ENCODE measurements at regions not wholly inside any gene's neighbourhood (a gene's known extent, or its start where the extent isn't known, plus 50 kb on each side); places are given as distances from the start of the nearest gene placed in this dataset.

DNA sequence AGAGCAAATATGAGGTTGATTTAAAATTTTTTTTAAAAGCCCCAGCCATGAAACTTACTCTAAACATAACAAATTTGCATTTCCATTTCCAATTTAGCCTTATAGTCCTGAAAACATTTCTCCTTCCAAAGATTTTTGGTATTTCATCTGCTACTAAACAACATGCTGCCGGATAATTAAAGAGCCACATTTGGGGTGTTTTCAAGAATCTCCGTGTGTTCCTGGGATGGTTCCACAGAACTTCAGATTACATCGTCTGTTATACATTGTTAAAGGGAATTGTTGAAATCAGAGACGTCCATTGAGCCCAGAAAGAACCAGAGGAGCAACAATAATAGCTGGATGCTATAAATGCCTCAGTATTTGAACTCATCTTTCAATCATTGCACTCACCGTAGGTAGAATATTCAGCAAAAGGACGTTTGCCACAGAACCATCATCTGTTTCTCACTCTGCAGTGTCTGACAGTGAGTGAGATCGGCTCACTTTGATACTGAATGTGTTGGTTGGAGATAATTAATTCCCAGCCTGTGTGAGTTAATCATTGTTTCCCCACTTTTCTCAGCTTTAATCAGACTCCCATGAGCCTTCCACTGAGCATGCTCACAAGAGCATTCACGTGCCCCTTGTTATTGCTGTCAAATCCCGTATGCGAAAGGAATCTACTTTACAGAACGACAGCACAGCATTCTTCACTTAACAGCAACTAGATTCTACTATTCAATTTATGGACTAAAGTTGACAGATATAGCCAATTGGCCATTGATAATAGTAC is 128.4 kb upstream of the PALS2 start:
- H3K9ac ChIP-seq: no peak overlapping the region
- no peak overlapping the region for H2AFZ ChIP-seq (ENCODE audit: low read depth)
- TF ChIP-seq SMC3 (IDR thresholded peaks at IDR 0.05; ENCODE audit: low read depth, low read length): no peak
- TF ChIP-seq MXI1 (IDR thresholded peaks at IDR 0.05; ENCODE audit: low read depth, low read length): no peak
- TF ChIP-seq TCF12 (IDR thresholded peaks at IDR 0.05): no peak
- TF ChIP-seq, protein P1, sequence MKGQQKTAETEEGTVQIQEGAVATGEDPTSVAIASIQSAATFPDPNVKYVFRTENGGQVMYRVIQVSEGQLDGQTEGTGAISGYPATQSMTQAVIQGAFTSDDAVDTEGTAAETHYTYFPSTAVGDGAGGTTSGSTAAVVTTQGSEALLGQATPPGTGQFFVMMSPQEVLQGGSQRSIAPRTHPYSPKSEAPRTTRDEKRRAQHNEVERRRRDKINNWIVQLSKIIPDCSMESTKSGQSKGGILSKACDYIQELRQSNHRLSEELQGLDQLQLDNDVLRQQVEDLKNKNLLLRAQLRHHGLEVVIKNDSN (IDR thresholded peaks at IDR 0.05; ENCODE audit: borderline replicate concordance, low read depth): no peak
- TF ChIP-seq FOXM1 (IDR thresholded peaks at IDR 0.05; ENCODE audit: low read depth): no peak
- TF ChIP-seq GABPA (IDR thresholded peaks at IDR 0.05; ENCODE audit: low read depth): no peak
- no peak for TF ChIP-seq FOSL2 (IDR thresholded peaks at IDR 0.05; ENCODE audit: borderline replicate concordance, low read depth)
- TF ChIP-seq CHD2 (IDR thresholded peaks at IDR 0.05; ENCODE audit: low read length, partially characterized antibody): no peak
- no peak for TF ChIP-seq FOXJ3 (CRISPR knock-in tag; IDR thresholded peaks at IDR 0.05)
- no peak for TF ChIP-seq TAF1 (IDR thresholded peaks at IDR 0.05; ENCODE audit: borderline replicate concordance, low read depth, low read length)
- TF ChIP-seq RXRA (IDR thresholded peaks at IDR 0.05; ENCODE audit: borderline replicate concordance, low read depth): no peak
- no peaks in the 10 kb centered on the region; the same call in 1 of the 2 replicates for H3K9me3 ChIP-seq
- no peak overlapping the region for H3K4me3 ChIP-seq (ENCODE audit: low read depth in 2 of 2, low read length in 1 of 2)
- no peaks in the 10 kb centered on the region for H3K79me2 ChIP-seq (ENCODE audit: insufficient read depth)
- ChIA-PET CTCF (no interaction called here), POLR2A (no interaction called here)
- H3K27ac ChIP-seq (ENCODE audit: low read depth in 2 of 2, low read length in 1 of 2): no peak overlapping the region
- 61% methylated on average over 11 of the region's 11 CpGs for WGBS (ENCODE audit: low lambda C conversion rate)
- no peaks in the 10 kb centered on the region for H3K4me1 ChIP-seq (ENCODE audit: control insufficient read depth in 1 of 2, insufficient read depth in 2 of 2, low read depth in 1 of 2, low read length in 1 of 2)
- no peaks in the 10 kb centered on the region; the same call in 1 of the 2 replicates for H3K27me3 ChIP-seq (ENCODE audit: insufficient read depth)
- H3K4me2 ChIP-seq: no peak overlapping the region
- DNase-seq: no peak
- no peaks in the 10 kb centered on the region for H3K36me3 ChIP-seq (replicated peaks in 1 of 2; ENCODE audit: control insufficient read depth in 1 of 2, insufficient read depth in 2 of 2, low read length in 1 of 2)
- no peaks in the 10 kb centered on the region for H3F3A ChIP-seq (replicated peaks; ENCODE audit: insufficient read depth)
- H3K9me2 ChIP-seq: no peaks in the 10 kb centered on the region
- H4K20me1 ChIP-seq (ENCODE audit: insufficient read depth): no peaks in the 10 kb centered on the region

DNA sequence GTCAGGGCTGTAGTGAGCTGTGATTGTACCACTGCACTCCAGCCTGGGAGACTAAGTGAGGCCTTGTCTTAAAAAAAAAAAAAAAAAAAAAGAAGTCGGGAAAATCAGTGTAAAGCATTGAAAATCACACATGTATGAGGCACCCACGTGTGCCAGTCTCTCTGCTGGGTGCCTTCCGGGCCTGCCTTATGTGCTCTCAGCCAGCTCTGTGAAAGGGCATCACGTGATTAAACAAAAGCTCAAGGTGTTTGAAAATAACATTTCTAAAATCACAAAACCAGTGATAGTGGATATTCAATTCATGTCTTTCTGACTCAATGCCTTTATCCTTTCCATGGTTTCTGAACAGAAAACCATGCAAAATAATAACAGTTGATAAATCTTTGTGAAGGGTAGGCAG is 125.2 kb upstream of the PALS2 start:
- no peak overlapping the region for H3K4me3 ChIP-seq (ENCODE audit: low read depth in 2 of 2, low read length in 1 of 2)
- 35% methylated on average over 4 of the region's 4 CpGs for WGBS (ENCODE audit: low lambda C conversion rate)
- ChIA-PET CTCF (no interaction called here), POLR2A (no interaction called here)
- no peak overlapping the region for H3K4me2 ChIP-seq
- no peaks in the 10 kb centered on the region for H3K79me2 ChIP-seq (ENCODE audit: insufficient read depth)
- DNase-seq: no peak
- H3K9me3 ChIP-seq: no peaks in the 10 kb centered on the region; the same call in 1 of the 2 replicates
- no peak overlapping the region for H3K9ac ChIP-seq
- H4K20me1 ChIP-seq (ENCODE audit: insufficient read depth): no peaks in the 10 kb centered on the region
- no peaks in the 10 kb centered on the region for H3K36me3 ChIP-seq (replicated peaks in 1 of 2; ENCODE audit: control insufficient read depth in 1 of 2, insufficient read depth in 2 of 2, low read length in 1 of 2)
- H2AFZ ChIP-seq (ENCODE audit: low read depth): no peak overlapping the region
- H3K4me1 ChIP-seq (ENCODE audit: control insufficient read depth in 1 of 2, insufficient read depth in 2 of 2, low read depth in 1 of 2, low read length in 1 of 2): no peaks in the 10 kb centered on the region
- H3K27ac ChIP-seq (ENCODE audit: low read depth in 2 of 2, low read length in 1 of 2): no peak overlapping the region
- no peaks in the 10 kb centered on the region; the same call in 1 of the 2 replicates for H3K27me3 ChIP-seq (ENCODE audit: insufficient read depth)
- no peaks in the 10 kb centered on the region for H3K9me2 ChIP-seq
- no peaks in the 10 kb centered on the region for H3F3A ChIP-seq (replicated peaks; ENCODE audit: insufficient read depth)
- TF ChIP-seq CHD2 (IDR thresholded peaks at IDR 0.05; ENCODE audit: low read length, partially characterized antibody) (no peak), POLR2AphosphoS5 (IDR thresholded peaks at IDR 0.05; ENCODE audit: low read depth, low read length) (no peak), NFIC (IDR thresholded peaks at IDR 0.05; ENCODE audit: borderline replicate concordance) (no peak), ELF1 (IDR thresholded peaks at IDR 0.05) (no peak), SIN3A (IDR thresholded peaks at IDR 0.05; ENCODE audit: borderline replicate concordance, low read depth, low read length) (no peak), RXRA (IDR thresholded peaks at IDR 0.05; ENCODE audit: borderline replicate concordance, low read depth) (no peak), YY1 (IDR thresholded peaks at IDR 0.05; ENCODE audit: low read depth) (no peak), EZH2phosphoT487 (IDR thresholded peaks at IDR 0.05; ENCODE audit: borderline replicate concordance, low read depth) (no peak), TEAD4 (IDR thresholded peaks at IDR 0.05; ENCODE audit: borderline replicate concordance, insufficient read depth) (no peak)
- TF ChIP-seq, protein P2, sequence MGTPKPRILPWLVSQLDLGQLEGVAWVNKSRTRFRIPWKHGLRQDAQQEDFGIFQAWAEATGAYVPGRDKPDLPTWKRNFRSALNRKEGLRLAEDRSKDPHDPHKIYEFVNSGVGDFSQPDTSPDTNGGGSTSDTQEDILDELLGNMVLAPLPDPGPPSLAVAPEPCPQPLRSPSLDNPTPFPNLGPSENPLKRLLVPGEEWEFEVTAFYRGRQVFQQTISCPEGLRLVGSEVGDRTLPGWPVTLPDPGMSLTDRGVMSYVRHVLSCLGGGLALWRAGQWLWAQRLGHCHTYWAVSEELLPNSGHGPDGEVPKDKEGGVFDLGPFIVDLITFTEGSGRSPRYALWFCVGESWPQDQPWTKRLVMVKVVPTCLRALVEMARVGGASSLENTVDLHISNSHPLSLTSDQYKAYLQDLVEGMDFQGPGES (IDR thresholded peaks at IDR 0.05; ENCODE audit: low read depth, low read length): no peak
- TF ChIP-seq, protein P3, sequence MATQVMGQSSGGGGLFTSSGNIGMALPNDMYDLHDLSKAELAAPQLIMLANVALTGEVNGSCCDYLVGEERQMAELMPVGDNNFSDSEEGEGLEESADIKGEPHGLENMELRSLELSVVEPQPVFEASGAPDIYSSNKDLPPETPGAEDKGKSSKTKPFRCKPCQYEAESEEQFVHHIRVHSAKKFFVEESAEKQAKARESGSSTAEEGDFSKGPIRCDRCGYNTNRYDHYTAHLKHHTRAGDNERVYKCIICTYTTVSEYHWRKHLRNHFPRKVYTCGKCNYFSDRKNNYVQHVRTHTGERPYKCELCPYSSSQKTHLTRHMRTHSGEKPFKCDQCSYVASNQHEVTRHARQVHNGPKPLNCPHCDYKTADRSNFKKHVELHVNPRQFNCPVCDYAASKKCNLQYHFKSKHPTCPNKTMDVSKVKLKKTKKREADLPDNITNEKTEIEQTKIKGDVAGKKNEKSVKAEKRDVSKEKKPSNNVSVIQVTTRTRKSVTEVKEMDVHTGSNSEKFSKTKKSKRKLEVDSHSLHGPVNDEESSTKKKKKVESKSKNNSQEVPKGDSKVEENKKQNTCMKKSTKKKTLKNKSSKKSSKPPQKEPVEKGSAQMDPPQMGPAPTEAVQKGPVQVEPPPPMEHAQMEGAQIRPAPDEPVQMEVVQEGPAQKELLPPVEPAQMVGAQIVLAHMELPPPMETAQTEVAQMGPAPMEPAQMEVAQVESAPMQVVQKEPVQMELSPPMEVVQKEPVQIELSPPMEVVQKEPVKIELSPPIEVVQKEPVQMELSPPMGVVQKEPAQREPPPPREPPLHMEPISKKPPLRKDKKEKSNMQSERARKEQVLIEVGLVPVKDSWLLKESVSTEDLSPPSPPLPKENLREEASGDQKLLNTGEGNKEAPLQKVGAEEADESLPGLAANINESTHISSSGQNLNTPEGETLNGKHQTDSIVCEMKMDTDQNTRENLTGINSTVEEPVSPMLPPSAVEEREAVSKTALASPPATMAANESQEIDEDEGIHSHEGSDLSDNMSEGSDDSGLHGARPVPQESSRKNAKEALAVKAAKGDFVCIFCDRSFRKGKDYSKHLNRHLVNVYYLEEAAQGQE (IDR thresholded peaks at IDR 0.05; ENCODE audit: low read depth, low read length): no peak
- TF ChIP-seq, protein P4, sequence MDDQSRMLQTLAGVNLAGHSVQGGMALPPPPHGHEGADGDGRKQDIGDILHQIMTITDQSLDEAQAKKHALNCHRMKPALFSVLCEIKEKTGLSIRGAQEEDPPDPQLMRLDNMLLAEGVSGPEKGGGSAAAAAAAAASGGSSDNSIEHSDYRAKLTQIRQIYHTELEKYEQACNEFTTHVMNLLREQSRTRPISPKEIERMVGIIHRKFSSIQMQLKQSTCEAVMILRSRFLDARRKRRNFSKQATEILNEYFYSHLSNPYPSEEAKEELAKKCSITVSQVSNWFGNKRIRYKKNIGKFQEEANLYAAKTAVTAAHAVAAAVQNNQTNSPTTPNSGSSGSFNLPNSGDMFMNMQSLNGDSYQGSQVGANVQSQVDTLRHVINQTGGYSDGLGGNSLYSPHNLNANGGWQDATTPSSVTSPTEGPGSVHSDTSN (IDR thresholded peaks at IDR 0.05): no peak

All from SK-N-SH (cell line).